Activated CD4-positive, alpha-beta T cell treated with anti-CD3 and anti-CD28 coated beads, Interleukin-2, amount 50 U/mL, for 4 hours (primary cell): ENCODE measurements at regions not wholly inside any gene's neighbourhood (a gene's known extent, or its start where the extent isn't known, plus 50 kb on each side); places are given as distances from the start of the nearest gene placed in this dataset.

Source experiments
- DNase-seq, 2 experiments: peaks; one replicate each; pipeline ENCODE4 v3.0.0-alpha.2; 2020

GRCh38 chr7:17054206-17054605 lies 172.4 kb upstream of the AGR3 start:
- no peak for DNase-seq

DNA sequence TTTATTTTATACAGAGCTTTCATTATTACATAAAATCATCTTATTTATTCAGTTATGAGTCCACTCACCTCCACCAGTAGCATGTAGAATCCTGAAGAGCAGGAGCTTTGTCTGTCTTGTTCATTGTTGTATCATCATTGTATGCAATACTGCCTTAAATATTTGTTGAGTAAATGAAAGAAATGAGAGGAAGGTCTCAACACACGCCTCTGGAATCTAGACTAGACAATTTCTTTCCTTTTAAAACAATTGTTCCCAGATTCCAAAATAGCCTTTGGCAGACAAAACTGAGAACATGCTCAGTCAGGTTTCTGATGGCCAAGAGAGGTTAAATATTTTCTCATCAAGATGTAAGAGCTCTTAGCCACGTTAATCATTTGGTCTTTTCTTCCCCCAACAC lies 173.1 kb upstream of the AGR3 start:
- DNase-seq: no peak

DNA sequence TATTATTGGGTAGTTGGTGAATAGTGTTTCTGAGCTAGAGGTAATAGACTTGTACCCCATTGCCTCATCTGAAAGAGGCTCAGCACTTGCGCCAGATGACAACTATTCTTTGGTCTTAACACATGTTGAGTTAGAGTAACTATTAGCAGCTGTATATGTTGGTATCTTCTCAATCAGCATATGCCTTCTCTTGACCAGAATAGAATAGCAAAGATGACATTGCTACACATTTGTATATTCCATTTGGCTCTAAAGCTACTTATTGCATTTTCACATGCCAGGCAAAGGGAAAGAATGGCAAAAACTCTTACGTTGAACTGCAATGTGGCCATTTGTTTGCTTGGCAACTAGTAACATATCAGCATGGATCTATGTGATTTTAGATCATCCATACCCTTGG lies 173.8 kb upstream of the AGR3 start:
- no peak for DNase-seq

DNA sequence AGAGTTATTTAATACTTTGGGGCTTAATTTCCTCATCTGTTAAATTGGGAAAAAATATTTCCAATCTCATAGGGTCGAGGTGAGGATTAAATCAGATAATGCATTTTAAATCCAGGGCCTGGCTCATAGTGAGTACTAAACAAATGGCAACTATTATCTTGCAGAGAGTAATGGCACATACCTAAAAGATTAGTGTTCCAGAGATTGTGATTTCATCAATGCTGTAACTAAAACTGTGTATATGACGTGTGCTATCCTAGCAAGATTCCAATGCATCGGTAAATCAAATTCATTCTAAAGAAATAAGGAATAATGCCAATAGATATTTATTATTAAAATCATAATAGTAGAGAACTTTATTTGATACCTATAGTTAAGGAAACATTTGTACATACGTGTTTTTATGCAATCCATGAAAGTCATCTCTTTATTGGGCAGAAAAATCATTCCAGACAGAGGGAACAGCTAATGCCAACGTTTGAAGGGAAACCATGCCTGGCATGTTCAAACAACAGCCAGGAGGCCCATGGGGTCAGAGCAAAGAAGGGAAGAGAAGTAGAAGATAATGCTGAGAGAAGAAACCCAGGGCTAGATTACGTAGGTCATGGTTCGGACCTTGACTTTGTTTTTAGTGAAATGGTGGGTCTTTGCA lies 174.8 kb upstream of the AGR3 start:
- DNase-seq: no peak

GRCh38 chr7:17057143-17057509 lies 175.3 kb upstream of the AGR3 start:
- no peak for DNase-seq

- DNase-seq: no peak
These were observed 176.8 kb upstream of the AGR3 start for GRCh38 chr7:17058568-17058967.

- no peak for DNase-seq
These were observed 178.3 kb upstream of the AGR3 start for GRCh38 chr7:17060051-17060450.

DNA sequence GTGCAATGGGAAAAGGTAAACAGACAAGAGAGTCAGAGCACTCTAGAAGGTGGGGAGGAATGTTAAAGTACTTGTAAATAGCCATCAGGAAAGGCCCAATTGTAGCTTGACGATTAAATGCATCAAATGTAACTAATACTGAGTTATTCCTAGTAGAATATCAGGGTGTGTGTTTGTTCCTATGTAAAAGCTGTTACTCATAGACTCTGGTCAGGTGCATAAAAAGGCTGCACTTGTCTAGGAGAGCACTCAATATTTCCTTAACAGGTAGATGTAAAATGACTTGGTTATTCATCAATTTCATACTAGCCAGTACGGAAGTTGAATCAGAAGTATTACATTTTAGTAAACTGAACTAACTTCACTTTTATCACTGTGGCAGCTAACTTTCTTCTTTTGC lies 179.7 kb upstream of the AGR3 start:
- DNase-seq: no peak

DNA sequence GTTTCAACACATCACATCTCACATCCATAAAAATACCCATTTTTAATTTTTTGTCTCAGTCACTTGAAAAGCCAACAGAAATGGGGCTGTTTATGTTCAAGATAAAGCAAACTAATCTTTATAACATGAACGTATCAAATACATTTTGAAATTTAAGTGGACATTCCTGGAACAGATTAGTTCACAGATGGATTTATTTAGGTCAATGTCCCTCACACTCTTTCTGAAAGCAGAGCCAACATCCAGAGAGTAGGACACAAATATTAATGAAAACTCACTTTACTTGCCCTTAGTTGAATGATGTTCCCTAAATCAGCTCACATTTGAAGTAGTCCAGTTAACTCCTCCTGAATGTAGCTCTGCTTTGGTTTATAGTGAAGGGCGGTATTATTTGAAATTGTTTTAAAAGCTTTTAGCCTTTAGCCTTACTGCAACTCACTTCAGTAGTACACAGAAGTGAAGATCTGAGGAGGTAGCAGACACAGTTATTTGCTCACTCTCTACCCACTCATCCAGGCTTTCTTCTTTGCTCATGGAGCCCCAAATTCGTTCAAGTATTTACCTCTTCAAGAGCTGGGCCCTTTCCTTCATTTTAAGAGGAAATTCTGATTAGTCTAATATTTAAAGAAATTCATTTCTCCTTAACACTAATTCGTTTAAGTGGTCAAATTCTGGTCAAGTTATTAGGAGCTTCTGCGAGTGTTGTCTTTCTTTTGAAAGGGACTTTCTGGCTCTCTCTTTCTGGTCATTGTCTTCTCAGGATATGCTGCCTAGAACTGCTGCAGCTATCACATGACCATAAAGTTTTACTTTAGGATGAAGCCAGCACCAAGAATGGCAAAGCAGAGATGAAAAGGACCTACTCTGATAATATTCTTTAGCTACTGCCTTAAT lies 180.6 kb upstream of the AGR3 start:
- no peak for DNase-seq

DNA sequence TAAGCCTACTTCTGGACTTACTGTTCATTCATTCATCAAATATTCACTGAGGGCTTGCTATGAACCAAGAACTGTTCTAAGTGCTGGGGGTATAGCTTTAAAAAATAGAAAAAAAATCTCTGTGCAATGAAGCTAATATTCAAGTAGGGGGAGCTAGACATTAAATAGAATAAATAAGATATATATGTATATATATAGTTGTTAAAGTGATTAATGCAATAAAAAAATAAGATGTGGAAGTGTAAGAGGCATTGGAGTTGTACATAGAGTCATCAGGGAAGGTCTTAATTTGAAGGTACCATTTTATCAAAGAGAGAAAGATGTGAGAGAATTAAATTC lies 181.2 kb upstream of the AGR3 start:
- DNase-seq: no peak

- no peak for DNase-seq
These were observed 185.9 kb upstream of the AGR3 start for GRCh38 chr7:17067691-17068090.

DNA sequence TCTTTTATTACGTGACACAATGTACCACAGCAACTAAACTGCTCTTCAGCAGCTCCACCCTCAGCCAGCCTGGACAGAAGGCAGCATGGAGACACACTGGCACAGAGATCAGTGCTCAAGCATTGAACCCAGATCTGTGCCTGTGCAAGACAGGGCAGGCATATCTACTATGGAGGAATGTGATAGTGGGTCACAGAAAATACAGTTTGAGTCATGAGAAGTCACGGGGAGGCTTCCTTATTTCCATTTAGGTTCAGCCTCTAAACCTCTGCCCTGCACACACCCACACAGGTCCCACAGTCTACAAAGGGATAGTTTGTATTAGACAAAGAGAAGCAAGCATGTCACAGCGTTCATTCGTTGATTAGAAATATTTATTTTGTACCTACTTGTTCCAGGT lies 187.4 kb upstream of the AGR3 start:
- DNase-seq: peak in 1 of 2 experiments; percentile 4

DNA sequence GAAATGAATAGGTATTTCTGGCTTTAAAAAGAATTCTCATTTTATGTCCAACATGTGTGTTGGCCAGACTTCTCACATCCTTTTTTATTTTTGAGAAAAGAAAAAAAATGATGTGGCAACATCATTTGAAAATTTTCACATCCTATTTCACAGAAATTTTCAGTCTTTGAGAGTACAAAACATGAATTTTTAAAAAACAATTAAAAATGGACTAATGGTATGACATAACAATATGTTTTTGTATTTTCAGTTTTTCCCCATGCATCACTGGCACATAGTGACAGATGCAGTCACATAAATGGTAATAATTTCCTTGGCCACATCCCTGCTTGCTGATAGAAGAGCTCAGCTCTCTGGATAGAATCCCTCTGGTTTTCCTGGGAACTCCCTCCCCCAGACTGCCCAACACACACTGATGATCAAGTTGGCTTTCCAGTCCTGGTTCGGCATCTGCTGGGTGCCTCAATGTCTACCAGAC lies 188.5 kb upstream of the AGR3 start:
- DNase-seq: no peak

GRCh38 chr7:17071866-17072265 lies 190.1 kb upstream of the AGR3 start:
- DNase-seq: no peak

DNA sequence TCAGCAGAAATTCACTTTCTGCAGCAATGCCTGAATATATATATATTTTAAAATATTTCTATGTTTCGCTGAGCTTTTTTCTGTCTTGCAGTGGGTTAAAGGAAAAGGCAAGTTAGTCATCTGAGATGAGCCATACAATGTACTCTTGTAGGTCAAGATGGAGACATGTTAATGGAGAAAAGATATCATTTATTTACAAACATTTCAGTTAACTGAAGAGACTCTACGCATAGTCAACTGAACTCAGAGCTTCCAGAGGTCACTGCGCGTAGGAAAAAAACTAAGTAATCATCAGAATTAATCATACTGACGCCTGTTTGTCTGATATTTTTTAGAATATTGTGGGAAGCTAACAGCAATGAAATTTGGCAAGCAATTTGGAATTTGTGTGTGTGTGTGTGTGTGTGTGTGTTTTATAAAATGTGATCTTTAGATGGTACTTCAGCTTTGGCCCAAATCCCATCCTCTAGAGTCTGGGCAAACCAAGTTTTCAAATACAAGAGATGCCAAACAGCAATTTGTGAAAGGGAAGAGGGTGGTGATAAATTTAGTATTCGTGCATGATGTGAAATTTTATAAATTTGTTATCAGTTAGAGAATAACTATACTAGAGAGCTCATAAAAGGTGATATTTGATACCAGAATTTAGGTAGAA lies 193.9 kb upstream of the AGR3 start:
- no peak for DNase-seq

DNA sequence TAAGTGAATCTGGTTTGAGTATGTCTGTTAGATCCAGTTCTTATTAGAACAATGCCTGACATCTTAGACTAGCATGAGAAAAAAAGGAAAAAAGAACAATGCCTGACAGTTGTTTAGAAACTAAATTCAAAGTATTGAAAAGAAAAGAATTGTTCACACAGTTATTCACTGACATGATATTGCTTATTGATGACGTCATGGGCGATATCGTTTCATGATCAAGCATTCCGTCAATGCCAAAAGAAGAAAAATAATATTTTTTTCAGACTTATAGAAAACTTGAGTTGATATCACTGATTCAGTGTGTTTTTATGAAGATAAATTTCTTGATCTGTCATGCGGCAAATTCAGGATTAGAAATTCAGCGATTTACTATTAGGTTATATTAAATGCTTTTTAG lies 196.5 kb upstream of the AGR3 start:
- no peak for DNase-seq

DNA sequence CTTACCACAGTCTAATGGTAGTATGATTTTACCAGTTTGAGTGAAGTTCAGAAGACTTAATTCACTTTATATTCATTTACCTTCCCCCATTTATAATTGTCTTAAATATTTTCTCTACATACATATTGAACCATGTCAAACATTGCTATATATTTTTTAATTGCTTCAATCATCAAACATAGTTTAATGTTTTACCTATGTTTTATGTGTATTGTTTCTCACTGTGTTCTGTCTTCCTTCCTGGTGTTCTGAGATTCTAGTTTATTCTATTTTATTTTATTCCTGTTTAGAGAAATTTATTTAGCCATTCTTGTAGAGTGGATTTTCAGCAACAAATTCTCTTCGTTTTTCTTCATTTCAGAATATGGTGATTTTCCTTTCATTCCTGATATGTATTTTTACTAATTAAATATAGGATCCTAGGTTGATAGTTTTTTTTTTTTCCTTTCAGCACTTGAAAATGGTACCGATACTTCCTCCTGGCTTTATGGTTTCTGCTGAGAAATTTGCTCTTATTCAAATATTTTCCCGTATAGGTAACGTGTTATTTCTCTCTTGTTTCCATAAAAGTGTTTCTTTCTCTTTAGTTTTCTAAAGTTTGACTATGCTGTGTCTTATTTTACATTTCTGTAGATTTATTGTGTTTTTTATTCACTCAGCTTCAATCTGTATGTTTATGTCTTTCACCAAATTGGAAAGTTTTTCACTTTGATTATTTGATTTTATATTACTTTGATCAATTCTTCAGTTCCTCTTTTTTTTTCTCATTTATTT lies 201.8 kb upstream of the AGR3 start:
- no peak for DNase-seq

DNA sequence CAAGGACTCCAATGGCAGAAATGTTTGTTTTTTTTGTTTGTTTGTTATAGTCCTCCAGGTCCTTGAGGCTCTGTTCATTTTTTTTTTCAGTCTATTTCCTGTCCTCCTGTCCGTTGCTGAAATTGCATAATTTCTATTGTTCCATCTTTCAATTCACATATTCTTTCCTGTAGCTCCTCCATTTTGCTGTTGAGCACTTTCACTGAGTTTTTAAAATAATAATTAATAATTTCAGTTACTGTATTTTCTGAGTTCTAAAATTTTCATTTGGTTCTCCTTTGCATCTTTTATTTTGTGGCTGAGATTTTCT lies 202.3 kb upstream of the AGR3 start:
- DNase-seq: no peak

DNA sequence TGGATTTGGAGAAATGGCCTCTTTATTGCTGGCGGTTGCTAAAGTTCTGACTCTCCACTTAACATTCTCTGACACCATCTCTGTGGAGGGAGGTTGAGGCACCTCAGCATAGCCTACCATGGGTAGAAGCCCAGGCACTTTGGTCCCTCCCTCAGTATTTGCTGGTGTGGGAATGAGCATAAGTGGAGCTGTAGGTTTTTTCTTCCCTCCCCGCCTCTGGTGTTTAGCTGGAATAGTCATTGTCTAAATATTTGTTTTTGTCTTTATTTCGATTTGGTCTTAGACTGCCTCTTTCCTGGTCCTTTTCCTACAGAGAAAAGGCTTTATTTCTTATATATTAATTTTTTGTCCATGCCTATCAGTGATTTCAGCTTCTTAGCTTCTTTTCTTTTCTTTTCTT lies 203.4 kb upstream of the AGR3 start:
- DNase-seq: no peak

DNA sequence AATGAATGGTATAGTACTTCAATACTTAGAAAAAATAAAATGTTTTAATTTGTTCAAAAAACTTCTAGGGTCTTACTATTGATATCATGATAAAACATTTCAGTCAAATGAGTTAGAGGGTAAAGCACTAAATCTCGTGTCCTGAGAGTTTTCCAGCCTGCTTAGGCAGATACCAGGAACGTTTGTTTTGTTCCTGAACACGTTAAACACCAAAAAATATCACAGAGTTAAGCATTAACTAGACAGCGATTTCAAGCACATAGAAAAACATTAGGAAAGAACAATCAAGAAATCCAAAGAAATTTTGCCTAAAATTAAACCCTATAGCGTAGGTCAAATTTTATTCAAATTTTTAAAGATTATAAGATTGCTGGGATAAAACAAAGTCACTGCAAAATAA lies 204.6 kb upstream of the AGR3 start:
- DNase-seq: no peak

- no peak for DNase-seq
These were observed 207.7 kb upstream of the AHR start for GRCh38 chr7:17090751-17091150.

DNA sequence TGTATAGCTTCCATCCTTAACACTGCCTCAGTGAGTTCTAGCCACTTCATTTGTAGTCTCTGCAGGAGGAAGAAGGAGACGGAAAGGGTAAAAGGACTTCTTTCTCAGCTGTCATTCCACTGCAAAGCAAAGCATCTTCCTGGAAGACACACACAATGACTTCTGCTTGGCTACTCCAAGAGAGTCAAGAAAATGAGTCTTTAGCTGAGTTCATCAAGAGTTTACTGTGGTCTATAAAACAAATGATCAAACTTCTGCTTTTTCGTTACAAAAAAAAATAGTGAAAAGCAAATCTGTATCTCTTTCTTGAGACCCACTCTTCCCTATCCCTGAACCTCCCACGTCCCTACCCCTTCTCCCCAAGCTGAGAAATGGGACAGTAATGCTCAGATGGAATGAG lies 205.0 kb upstream of the AHR start:
- no peak for DNase-seq

DNA sequence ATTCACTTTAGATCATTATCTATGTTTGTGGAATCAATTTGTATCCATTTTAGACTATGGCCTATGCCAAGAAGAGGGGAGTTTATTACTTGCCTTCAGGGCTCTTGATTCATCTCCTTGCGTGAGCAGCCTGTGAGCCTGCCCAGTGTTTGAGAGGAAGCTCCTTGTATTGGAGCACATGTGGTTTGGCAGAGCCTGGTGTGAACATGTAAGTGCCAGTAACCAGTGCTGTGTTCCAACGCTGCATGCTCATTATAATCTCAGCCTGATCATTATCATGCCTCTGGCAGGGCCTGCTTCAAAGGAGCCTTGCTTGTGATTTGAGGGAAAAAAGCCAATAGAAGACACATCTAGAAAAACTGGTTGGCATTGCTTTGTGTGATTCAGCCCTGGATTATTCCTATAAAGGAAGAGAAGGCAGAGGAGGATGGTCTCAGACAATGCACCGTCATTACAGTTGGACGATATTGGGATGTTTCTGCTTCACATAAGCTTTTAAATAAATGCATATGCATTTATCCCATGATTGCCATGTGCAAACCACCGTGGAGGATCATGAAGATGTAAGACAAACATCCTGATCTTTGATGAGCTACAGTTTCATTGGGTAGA lies 203.4 kb upstream of the AHR start:
- DNase-seq: no peak
